ENCODE measurements at regions not wholly inside any gene's neighbourhood (a gene's known extent, or its start where the extent isn't known, plus 50 kb on each side); places are given as distances from the start of the nearest gene placed in this dataset.

GRCh38 chr5:163988566-163988965 lies 483.1 kb downstream of the MAT2B start:
- no peaks in the 10 kb centered on the region for H3K4me1 ChIP-seq
- H3K4me3 ChIP-seq, result no peak overlapping the region
- no peaks in the 10 kb centered on the region for H3K36me3 ChIP-seq
- no peak overlapping the region for H3K27ac ChIP-seq
- H3K27me3 ChIP-seq, result no peaks in the 10 kb centered on the region
- no peaks in the 10 kb centered on the region for H3K9me3 ChIP-seq
- TF ChIP-seq POLR2AphosphoS5 (IDR thresholded peaks at IDR 0.05), result no peak
- in situ Hi-C loops (cut with MboI; ENCODE audit: low pct_ligation_motif_present in 1 of 4, low pct_unique_long_range_greater_than_20kb in 1 of 4, low sequenced_read_pairs in 3 of 4), result no loop called here
- intact Hi-C loops (cut with DNase I; ENCODE audit: low total_unique reads), result no loop called here
- DNase-seq, result no peak
- WGBS, 2 donors (ENCODE audit: low coverage in 1 of 2), result 55 to 76% methylated on average over 4 of the region's 4 CpGs

- Histone ChIP-seq H3K27ac (no peak overlapping the region), H3K36me3 (no peaks in the 10 kb centered on the region), H3K27me3 (no peaks in the 10 kb centered on the region), H3K4me3 (no peak overlapping the region), H3K9me3 (no peaks in the 10 kb centered on the region), H3K4me1 (no peaks in the 10 kb centered on the region)
- in situ Hi-C loops (cut with MboI; ENCODE audit: low pct_ligation_motif_present in 1 of 4, low pct_unique_long_range_greater_than_20kb in 1 of 4, low sequenced_read_pairs in 3 of 4), result no loop called here
- WGBS, 2 donors (ENCODE audit: low coverage in 1 of 2), result 67 to 73% methylated on average over 1 to 6 of the region's 6 CpGs
- intact Hi-C loops (cut with DNase I; ENCODE audit: low total_unique reads), result no loop called here
- no peak for TF ChIP-seq EP300 (IDR thresholded peaks at IDR 0.05; ENCODE audit: low read depth)
- TF ChIP-seq POLR2A (IDR thresholded peaks at IDR 0.05), result no peak
- DNase-seq, result no peak
Measured at GRCh38 chr5:163993126-163993525, 487.7 kb downstream of the MAT2B start.

- intact Hi-C loops (cut with DNase I; ENCODE audit: low total_unique reads), result no loop called here
- Histone ChIP-seq H3K4me1 (no peaks in the 10 kb centered on the region), H3K36me3 (no peaks in the 10 kb centered on the region), H3K4me3 (no peak overlapping the region), H3K27ac (no peak overlapping the region), H3K27me3 (no peaks in the 10 kb centered on the region), H3K9me3 (no peaks in the 10 kb centered on the region)
- in situ Hi-C loops (cut with MboI; ENCODE audit: low pct_ligation_motif_present in 1 of 4, low pct_unique_long_range_greater_than_20kb in 1 of 4, low sequenced_read_pairs in 3 of 4), result no loop called here
- DNase-seq, result no peak
- WGBS, 2 donors (ENCODE audit: low coverage in 1 of 2), result 62 to 68% methylated on average over 3 to 4 of the region's 4 CpGs
- TF ChIP-seq POLR2AphosphoS5 (IDR thresholded peaks at IDR 0.05) (no peak), CTCF (IDR thresholded peaks at IDR 0.05) (no peak), EP300 (IDR thresholded peaks at IDR 0.05; ENCODE audit: low read depth) (no peak), POLR2A (IDR thresholded peaks at IDR 0.05) (no peak)
Measured at GRCh38 chr5:163995206-163995605, 489.8 kb downstream of the MAT2B start.

- DNase-seq, result no peak
- in situ Hi-C loops (cut with MboI; ENCODE audit: low pct_ligation_motif_present in 1 of 4, low pct_unique_long_range_greater_than_20kb in 1 of 4, low sequenced_read_pairs in 3 of 4) (no loop called here), intact Hi-C loops (cut with DNase I; ENCODE audit: low total_unique reads) (no loop called here)
- Histone ChIP-seq H3K9me3 (no peaks in the 10 kb centered on the region), H3K36me3 (no peaks in the 10 kb centered on the region), H3K27ac (no peak overlapping the region), H3K4me1 (no peaks in the 10 kb centered on the region), H3K4me3 (no peak overlapping the region), H3K27me3 (no peaks in the 10 kb centered on the region)
- no peak for TF ChIP-seq POLR2AphosphoS5 (IDR thresholded peaks at IDR 0.05)
- no peak for TF ChIP-seq EP300 (IDR thresholded peaks at IDR 0.05; ENCODE audit: low read depth)
- no peak for TF ChIP-seq POLR2A (IDR thresholded peaks at IDR 0.05)
- TF ChIP-seq CTCF (IDR thresholded peaks at IDR 0.05), result no peak
Measured at GRCh38 chr5:163997965-163998364, 492.5 kb downstream of the MAT2B start.

- no peak overlapping the region for H3K27ac ChIP-seq
- intact Hi-C loops (cut with DNase I; ENCODE audit: low total_unique reads), result no loop called here
- 65 to 79% methylated on average over 3 of the region's 3 CpGs for WGBS, 2 donors (ENCODE audit: low coverage in 1 of 2)
- H3K4me1 ChIP-seq, result no peaks in the 10 kb centered on the region
- H3K36me3 ChIP-seq, result no peaks in the 10 kb centered on the region
- H3K27me3 ChIP-seq, result no peaks in the 10 kb centered on the region
- H3K4me3 ChIP-seq, result no peak overlapping the region
- in situ Hi-C loops (cut with MboI; ENCODE audit: low pct_ligation_motif_present in 1 of 4, low pct_unique_long_range_greater_than_20kb in 1 of 4, low sequenced_read_pairs in 3 of 4), result loop anchor here (25.0 kb wide), 4 partner anchors 438 to 1212 kb away; no protein-coding TSS in a partner anchor
- TF ChIP-seq EP300 (IDR thresholded peaks at IDR 0.05; ENCODE audit: low read depth), result no peak
- TF ChIP-seq POLR2A (IDR thresholded peaks at IDR 0.05), result no peak
- TF ChIP-seq CTCF (IDR thresholded peaks at IDR 0.05), result no peak
- no peak for TF ChIP-seq POLR2AphosphoS5 (IDR thresholded peaks at IDR 0.05)
- no peaks in the 10 kb centered on the region for H3K9me3 ChIP-seq
- no peak for DNase-seq
Measured at GRCh38 chr5:164000241-164000640, 494.8 kb downstream of the MAT2B start.

Data from transverse colon (tissue), 4 donors.